SIG-M5 (cell line): ENCODE measurements at regions not wholly inside any gene's neighbourhood (a gene's known extent, or its start where the extent isn't known, plus 50 kb on each side); places are given as distances from the start of the nearest gene placed in this dataset.
"Not testable (repeated sequence)": the region's sequence is repeated elsewhere in the genome, so short reads cannot be mapped to it uniquely, and the experiment has no call there.

Source experiments
- DNase-seq: peaks from one replicate; lab custom pipeline; 2025; lab: John Stamatoyannopoulos, UW

DNA sequence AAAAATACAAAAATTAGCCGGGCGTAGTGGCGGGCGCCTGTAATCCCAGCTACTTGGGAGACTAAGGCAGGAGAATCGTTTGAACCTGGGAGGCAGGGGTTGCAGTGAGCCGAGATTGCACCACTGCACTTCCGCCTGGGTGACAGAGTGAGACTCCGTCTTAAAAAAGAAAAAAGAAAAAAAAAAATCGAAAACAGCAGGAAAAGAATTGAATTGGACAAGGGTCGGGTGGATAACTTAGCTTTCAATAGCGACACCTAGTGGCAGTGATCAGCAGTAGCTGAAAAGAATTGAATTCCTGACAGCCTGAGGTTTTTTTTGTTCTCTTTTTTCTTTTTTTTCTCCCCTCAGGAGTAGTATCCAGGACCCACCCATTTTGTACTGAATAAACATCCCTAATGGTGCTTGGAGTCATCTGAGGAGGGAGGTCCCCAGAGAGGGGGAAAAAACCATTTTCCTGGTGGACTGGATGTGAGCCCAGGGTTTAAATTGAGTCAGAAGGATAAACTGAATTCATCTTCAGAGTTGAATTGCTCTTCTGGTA lies 55.1 kb downstream of the CYCS start:
- peak; percentile 48 for DNase-seq

- DNase-seq = no peak
Observed at GRCh38 chr7:25068502-25069213, 56.4 kb downstream of the CYCS start.

- no peak for DNase-seq
Observed at GRCh38 chr7:25067726-25068501, 57.1 kb downstream of the CYCS start.

DNA sequence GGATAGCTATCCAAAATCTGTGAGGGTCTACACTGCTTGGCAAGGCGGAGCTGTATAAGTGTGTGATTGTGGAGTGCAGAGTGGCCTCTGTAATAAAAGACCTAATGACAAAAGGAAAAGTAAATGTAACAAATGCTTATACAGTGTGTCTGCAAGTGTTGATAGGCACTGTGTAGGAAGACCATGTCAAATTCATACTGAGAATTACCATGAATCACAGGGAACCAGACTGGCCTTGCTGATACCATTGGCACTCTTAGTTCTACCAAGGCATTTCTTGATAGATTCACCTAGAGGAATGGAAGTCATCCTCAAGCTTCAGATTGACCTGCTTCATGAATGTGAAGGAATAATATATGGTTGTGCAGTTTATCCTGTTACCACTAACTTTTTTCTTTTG lies 58.8 kb downstream of the CYCS start:
- DNase-seq = no peak

DNA sequence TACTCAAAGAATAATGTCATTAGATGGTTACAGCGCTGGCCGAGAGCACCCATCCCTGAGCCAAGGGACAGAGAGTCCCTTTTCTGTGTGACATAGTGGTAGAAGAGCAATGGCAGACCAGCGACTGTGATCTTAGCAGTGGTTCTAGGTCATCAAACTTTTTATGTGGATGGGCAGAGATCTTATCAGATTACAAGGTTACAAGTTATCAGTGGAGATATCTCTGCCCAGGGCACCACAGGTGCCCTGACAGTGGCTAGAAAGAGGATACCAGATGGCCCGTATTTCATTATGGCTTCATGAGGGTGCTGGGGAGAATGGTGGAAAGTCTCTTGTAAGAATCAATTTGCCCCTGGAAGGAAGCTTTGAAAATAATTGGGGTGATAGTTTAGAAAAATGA lies 62.7 kb downstream of the CYCS start:
- no peak for DNase-seq

GRCh38 chr7:25060487-25061055 lies 64.5 kb downstream of the CYCS start:
- no peak for DNase-seq

DNA sequence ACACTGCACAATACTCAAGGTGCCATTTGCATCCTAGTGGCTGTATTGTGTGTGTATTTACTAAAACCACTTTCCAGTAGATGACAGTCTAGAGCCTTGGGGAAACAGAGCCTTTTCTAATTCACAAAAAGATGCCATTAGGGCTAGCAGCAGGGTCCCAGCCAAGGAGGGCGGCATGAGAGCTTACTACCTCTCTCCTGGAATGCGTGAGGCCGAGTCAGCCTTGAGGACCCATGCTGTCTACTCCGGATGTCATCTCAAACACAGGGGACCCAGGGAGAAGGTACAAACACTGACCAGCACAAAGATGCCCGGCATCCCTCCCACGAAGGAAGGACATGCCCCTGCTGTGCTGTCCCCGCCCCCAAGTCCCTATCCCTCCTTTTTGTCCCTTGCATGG lies 65.5 kb downstream of the CYCS start:
- DNase-seq = no peak

- no peak for DNase-seq
Observed at GRCh38 chr7:25056368-25056767, 68.7 kb downstream of the CYCS start.

GRCh38 chr7:25055520-25056220 lies 69.4 kb downstream of the CYCS start:
- DNase-seq = no peak

- DNase-seq = no peak
Observed at GRCh38 chr7:25054819-25055519, 70.1 kb downstream of the CYCS start.

- DNase-seq = no peak
Observed at GRCh38 chr7:25050223-25050622, 70.2 kb upstream of the OSBPL3 start.

DNA sequence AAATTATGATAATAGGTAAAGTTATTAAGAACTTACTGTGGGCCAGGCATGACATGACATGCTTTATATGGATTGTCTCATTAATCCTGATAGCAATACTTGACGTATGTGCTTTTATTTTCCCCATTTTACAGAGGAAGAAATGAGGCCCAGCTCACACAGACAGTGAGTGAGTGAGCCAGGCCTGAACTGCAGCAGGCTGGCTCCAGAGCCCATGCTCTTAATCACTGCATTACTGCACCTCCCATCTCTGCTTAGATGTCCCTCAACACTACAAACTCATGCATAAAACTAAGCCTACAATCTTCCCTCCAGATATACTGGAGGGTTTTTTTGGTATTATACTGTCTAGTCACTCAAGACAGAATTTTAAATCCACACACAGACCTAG lies 68.5 kb upstream of the OSBPL3 start:
- no peak for DNase-seq

DNA sequence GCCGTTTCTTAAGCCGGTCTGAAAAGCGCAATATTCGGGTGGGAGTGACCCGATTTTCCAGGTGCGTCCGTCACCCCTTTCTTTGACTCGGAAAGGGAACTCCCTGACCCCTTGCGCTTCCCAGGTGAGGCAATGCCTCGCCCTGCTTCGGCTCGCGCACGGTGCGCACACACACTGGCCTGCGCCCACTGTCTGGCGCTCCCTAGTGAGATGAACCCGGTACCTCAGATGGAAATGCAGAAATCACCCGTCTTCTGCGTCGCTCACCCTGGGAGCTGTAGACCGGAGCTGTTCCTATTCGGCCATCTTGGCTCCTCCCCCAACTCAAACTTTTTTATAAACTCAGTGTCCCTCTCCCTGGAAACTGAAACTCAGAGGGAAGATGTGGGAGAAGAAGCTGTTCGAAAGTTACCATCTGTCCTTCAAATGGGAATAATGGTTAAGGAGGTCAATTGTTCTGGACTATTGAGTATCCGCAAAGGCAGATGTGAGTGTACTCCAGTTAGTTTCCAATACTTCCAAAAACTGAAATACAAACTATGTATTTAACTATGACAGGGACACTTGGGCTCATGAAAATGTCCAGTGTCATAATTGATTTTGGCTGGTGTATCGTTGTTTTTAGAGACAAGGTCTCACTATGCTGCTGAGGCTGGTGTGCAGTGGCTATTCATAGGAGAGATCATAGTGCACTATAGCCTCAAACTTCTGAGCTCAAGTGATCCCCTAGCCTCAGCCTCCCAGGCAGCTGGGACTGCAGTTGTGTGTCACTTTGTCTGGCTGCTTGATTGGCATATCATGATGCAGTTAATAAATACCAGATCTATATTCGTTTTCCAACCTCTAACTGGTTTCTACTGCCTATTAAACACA lies 67.8 kb upstream of the OSBPL3 start:
- not testable (repeated sequence) for DNase-seq

DNA sequence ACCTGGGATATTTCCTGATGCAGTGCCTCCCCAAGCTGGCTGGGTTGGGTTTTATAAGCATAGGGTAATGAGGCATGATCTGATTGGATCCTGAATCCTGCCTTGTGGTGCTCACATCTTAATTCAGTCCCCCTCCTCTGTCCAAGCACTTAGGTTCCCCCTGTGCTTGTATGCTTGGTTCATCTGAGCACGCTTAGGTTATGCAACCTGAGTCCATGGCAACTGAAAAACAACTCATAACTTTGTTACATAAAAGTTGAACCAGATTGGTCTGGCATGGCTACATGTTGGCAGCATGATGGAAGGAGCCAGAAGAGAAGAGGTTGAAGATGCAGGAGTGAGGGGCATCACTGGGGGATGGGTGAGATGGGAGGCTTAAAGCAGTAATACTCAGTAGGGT lies 57.3 kb upstream of the OSBPL3 start:
- no peak for DNase-seq

DNA sequence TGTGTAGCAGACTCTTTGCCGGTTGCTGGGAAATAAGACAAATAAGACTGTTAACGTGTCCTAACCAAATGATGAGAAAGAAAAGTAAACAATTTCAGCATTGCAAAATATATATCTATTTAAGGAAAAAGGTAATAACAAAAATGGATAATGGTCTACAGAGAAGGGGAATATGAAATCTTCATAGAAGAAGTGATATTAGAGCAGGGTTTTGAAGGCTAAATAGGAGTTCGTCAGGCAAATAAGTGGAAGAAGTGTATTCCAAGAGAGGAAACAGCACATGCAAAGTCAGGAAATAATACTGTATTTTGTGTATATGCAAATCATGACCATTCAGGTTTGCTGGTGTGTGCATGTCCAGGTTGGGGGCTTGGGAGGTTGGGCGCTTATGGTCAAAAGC lies 55.3 kb upstream of the OSBPL3 start:
- no peak for DNase-seq

GRCh38 chr7:25034136-25034535 lies 54.2 kb upstream of the OSBPL3 start:
- no peak for DNase-seq

- no peak for DNase-seq
Observed at GRCh38 chr7:25032774-25033743, 53.1 kb upstream of the OSBPL3 start.

- no peak for DNase-seq
Observed at GRCh38 chr7:25031432-25031831, 51.5 kb upstream of the OSBPL3 start.

DNA sequence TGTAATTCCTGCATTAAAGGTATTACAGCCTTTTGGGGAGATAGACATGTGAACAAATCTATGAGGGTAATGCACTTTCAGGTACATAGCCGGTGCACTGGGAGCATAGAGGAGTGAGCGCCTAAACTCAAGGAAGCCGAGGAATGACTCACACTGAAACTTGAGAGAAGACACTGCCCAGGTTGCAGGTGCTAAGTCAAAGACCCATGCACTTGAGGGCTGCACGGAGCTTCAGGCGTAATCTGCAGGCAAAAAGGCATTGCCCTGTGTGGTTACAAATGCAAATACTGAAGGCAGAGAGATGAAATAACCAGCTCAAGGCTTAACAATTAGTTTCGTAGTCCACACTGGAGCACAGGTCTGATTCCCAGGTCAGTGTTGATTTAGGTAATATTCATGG lies 51.0 kb upstream of the OSBPL3 start:
- no peak for DNase-seq
